GM04503 (cell line): ENCODE measurements at regions not wholly inside any gene's neighbourhood (a gene's known extent, or its start where the extent isn't known, plus 50 kb on each side); places are given as distances from the start of the nearest gene placed in this dataset.

Experiments used
- DNase-seq: peaks from one replicate; pipeline ENCODE4 v3.0.0-alpha.2; 2012; ENCODE audit warnings: low read depth

GRCh38 chr16:85378145-85379040 lies 234.7 kb upstream of the GSE1 start:
- no peak for DNase-seq

- no peak for DNase-seq
These were observed 233.8 kb upstream of the GSE1 start for GRCh38 chr16:85379041-85380001.

- DNase-seq, result no peak
These were observed 233.1 kb upstream of the GSE1 start for GRCh38 chr16:85380002-85380395.

GRCh38 chr16:85380905-85381737 lies 232.0 kb upstream of the GSE1 start:
- DNase-seq, result no peak

DNA sequence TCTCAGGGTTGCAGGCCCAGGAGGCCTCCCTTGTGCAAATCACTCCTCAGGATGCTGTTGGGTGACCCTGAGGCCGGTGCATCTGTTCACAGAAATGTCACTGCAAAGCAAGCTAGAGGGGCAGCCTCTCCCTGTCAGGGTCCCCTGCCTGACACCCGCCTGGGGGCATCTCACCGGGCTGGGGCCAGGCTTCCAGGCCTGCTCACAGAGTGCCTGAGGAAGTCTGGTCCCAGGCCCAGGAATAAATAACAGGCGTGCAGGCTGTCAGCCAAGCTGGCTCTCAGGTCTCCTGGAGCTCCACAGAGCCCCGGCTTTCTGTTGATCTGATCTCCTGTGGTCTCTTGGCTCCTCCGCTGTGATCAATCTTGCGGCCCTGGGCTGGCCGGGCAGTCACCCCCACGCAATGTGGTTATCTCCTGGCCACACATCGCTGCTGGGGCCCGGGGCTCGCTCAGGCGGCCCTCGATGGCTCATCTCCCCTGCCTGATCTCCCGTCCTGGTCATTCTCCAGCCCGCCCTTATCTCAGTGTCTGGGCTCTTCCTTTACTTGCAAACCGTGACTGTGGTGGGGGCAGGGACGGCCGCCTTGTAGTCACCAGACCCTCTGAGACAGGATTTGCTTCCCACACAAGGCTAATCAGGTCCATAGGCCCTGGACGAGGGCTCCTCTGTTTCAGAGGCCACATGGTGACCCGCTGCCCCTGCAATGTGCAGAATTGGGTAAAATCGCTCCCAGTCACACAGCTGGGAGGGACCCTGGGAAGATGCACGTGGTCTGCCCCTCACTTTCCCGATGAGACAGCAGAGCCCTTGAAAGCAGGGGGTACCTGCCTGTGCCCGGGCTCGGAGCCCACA lies 231.2 kb upstream of the GSE1 start:
- no peak for DNase-seq

GRCh38 chr16:85382717-85383118 lies 230.4 kb upstream of the GSE1 start:
- no peak for DNase-seq

DNA sequence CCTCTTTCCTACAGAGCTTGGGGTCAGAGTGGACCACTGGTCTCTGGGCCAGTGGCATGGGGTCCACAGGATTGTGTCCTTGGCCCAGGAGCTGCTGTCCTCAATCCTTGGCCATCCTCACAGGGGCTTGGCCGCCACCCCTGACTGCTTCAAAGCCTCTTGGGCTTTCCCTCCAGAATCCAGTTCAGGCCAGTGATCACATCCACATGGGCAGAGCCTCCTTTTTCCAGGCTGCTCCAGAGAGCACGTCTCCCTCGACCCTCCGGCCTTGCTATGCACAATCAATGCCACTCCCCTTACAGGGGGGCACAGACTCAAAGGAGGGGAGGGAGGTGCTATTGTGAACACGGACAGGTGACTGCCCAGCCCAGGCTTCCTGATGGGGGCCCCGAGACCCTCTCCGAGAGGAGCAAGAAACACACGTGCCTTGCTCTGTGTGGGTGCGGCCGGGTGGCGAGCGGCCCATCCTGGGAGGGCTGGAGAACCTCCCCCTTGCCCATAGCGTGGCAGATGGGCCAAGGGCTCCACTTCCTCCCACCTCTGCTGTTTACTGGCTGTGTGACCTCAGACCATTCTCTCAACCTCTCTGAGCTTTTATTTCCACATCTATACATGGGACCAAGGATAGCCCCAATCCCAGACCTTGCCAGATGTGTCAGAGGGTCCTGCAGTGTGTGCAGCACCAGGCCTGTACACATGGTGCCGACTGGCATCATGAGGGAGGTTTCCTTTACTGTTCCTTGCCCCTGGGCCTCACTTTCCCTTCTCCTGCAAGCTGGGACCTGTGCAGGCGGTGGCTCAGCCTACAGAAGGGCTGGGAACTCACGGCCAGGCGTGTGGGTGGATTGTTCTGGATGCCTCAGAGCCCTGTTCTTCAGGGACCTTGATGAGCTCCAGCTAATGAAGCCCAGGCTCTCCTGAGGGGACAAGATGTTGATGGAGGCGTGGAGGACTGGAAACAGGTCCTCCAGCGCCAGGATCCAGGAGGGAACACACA lies 229.0 kb upstream of the GSE1 start:
- DNase-seq, result no peak

- no peak for DNase-seq
These were observed 228.2 kb upstream of the GSE1 start for GRCh38 chr16:85384833-85385462.

GRCh38 chr16:85385463-85386331 lies 227.4 kb upstream of the GSE1 start:
- no peak for DNase-seq

DNA sequence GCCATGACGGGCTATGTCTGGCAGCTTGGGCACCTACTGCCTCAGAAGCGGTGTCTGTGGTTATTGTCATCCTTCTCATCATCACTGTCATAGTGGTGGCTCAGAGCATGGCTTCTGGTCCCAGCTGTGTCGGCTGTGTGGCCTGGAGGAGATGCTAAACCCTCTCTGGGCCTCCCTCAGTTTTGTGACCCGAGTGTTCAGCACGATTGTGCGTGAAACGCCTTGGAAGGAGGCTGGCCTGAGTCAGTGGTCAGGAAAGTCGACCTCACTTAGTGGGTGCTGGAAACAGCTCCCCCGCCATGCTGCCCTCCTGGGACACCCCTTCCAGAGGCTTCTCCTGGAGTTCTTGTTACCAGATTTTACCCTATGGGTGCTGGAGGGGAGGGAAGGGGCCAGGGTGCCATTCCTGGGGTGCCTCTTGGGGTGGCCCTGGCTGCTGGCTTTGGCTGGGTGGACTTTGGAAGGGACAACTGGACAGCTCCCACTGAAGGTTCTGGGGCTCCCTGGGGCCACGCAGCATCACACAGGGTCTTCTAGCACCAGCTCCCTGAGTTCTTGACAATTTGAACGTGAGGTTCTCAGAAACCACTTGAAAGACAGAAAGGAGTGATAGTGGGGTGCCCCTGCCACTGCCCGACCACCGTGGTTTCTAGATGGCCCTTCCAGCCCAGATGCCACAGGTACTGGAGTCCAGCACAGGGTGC lies 226.5 kb upstream of the GSE1 start:
- no peak for DNase-seq

DNA sequence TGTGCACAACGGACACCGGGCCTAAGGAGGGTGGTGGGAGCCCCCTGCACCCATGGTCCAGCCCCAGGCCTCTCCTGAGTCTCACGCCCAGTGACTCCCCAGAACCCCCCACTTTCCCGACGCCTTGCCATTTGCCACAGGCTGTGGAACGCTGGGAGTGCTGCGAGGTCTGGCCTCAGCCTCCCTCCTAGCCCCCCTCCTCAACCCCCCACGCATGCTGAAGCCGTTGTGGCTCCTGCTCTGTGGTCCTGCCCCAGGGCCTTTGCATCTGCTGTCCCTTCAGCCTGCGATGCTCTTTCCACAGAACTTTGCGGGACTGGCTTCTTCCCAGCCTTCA lies 226.0 kb upstream of the GSE1 start:
- DNase-seq, result no peak

GRCh38 chr16:85387731-85388295 lies 225.3 kb upstream of the GSE1 start:
- DNase-seq, result no peak

GRCh38 chr16:85389679-85390470 lies 223.2 kb upstream of the GSE1 start:
- no peak for DNase-seq

- DNase-seq, result peak; percentile 71
These were observed 222.5 kb upstream of the GSE1 start for GRCh38 chr16:85390511-85391174.

GRCh38 chr16:85391175-85391707 lies 221.9 kb upstream of the GSE1 start:
- DNase-seq, result no peak
